ENCODE measurements at regions not wholly inside any gene's neighbourhood (a gene's known extent, or its start where the extent isn't known, plus 50 kb on each side); places are given as distances from the start of the nearest gene placed in this dataset.

- H3K56ac ChIP-seq (ENCODE audit: low read length), result no peak overlapping the region
- no peak overlapping the region for H3K4ac ChIP-seq (ENCODE audit: low read depth, low read length)
- no peaks in the 10 kb centered on the region for H3K79me2 ChIP-seq (ENCODE audit: control insufficient read depth, insufficient read depth, low read length)
- H3K18ac ChIP-seq (ENCODE audit: low read length), result no peak overlapping the region
- no CpG with 5 or more reads among the region's 1 CpG for WGBS (ENCODE audit: extremely low coverage, insufficient coverage, low lambda C conversion rate)
- H2AK5ac ChIP-seq (ENCODE audit: low read length), result no peak overlapping the region
- no peak overlapping the region for H3K23ac ChIP-seq (ENCODE audit: low read length)
- no peak overlapping the region for H3K27ac ChIP-seq (ENCODE audit: low read depth, low read length)
- DNase-seq, result no peak
- H4K8ac ChIP-seq (ENCODE audit: low read depth, low read length), result no peak overlapping the region
- no peak overlapping the region for H2BK120ac ChIP-seq (ENCODE audit: low read depth, low read length)
- H3K79me1 ChIP-seq (ENCODE audit: low read length), result no peaks in the 10 kb centered on the region
- no peak overlapping the region for H2BK5ac ChIP-seq (ENCODE audit: low read length)
- no peaks in the 10 kb centered on the region for H3K27me3 ChIP-seq (ENCODE audit: insufficient read depth, low read length, poor library complexity)
- no peaks in the 10 kb centered on the region for H3K36me3 ChIP-seq (ENCODE audit: control insufficient read depth, insufficient read depth, low read length)
- no peak overlapping the region for H3K4me2 ChIP-seq (ENCODE audit: low read length)
- peaks cover 4% of the 10 kb centered on the region for H3K4me1 ChIP-seq (ENCODE audit: control insufficient read depth, low read depth, low read length)
- H4K5ac ChIP-seq (ENCODE audit: low read length), result no peak overlapping the region
- H3K9ac ChIP-seq (ENCODE audit: low read length), result no peak overlapping the region
- no peak overlapping the region for H2BK15ac ChIP-seq (replicated peaks; ENCODE audit: low read depth)
- no peak overlapping the region for H3K4me3 ChIP-seq (ENCODE audit: low read length)
Observed at GRCh38 chr7:25318047-25318446, 89.8 kb upstream of the NPVF start.

- no peaks in the 10 kb centered on the region for H3K36me3 ChIP-seq (ENCODE audit: control insufficient read depth, insufficient read depth, low read length)
- H2BK5ac ChIP-seq (ENCODE audit: low read length), result no peak overlapping the region
- H3K27ac ChIP-seq (ENCODE audit: low read depth, low read length), result no peak overlapping the region
- H4K8ac ChIP-seq (ENCODE audit: low read depth, low read length), result no peak overlapping the region
- H4K5ac ChIP-seq (ENCODE audit: low read length), result no peak overlapping the region
- H3K56ac ChIP-seq (ENCODE audit: low read length), result no peak overlapping the region
- H3K4ac ChIP-seq (ENCODE audit: low read depth, low read length), result no peak overlapping the region
- no peaks in the 10 kb centered on the region for H3K27me3 ChIP-seq (ENCODE audit: insufficient read depth, low read length, poor library complexity)
- no peaks in the 10 kb centered on the region for H3K79me2 ChIP-seq (ENCODE audit: control insufficient read depth, insufficient read depth, low read length)
- no peak overlapping the region for H2BK15ac ChIP-seq (replicated peaks; ENCODE audit: low read depth)
- DNase-seq, result no peak
- H3K4me2 ChIP-seq (ENCODE audit: low read length), result no peak overlapping the region
- WGBS (ENCODE audit: extremely low coverage, insufficient coverage, low lambda C conversion rate), result no CpG with 5 or more reads among the region's 1 CpG
- H3K18ac ChIP-seq (ENCODE audit: low read length), result no peak overlapping the region
- H3K4me1 ChIP-seq (ENCODE audit: control insufficient read depth, low read depth, low read length), result peaks cover 4% of the 10 kb centered on the region
- H2AK5ac ChIP-seq (ENCODE audit: low read length), result no peak overlapping the region
- H3K9ac ChIP-seq (ENCODE audit: low read length), result no peak overlapping the region
- no peaks in the 10 kb centered on the region for H3K79me1 ChIP-seq (ENCODE audit: low read length)
- no peak overlapping the region for H2BK120ac ChIP-seq (ENCODE audit: low read depth, low read length)
- H3K4me3 ChIP-seq (ENCODE audit: low read length), result no peak overlapping the region
- H3K23ac ChIP-seq (ENCODE audit: low read length), result no peak overlapping the region
Observed at GRCh38 chr7:25319707-25320106, 91.4 kb upstream of the NPVF start.

GRCh38 chr7:25320791-25321190 is 92.5 kb upstream of the NPVF start:
- Histone ChIP-seq H3K27ac (ENCODE audit: low read depth, low read length) (no peak overlapping the region), H2BK15ac (replicated peaks; ENCODE audit: low read depth) (no peak overlapping the region), H2AK5ac (ENCODE audit: low read length) (no peak overlapping the region), H3K27me3 (ENCODE audit: insufficient read depth, low read length, poor library complexity) (no peaks in the 10 kb centered on the region), H4K5ac (ENCODE audit: low read length) (no peak overlapping the region), H3K79me2 (ENCODE audit: control insufficient read depth, insufficient read depth, low read length) (no peaks in the 10 kb centered on the region), H3K18ac (ENCODE audit: low read length) (no peak overlapping the region), H3K4me2 (ENCODE audit: low read length) (no peak overlapping the region), H4K8ac (ENCODE audit: low read depth, low read length) (no peak overlapping the region), H3K4me3 (ENCODE audit: low read length) (no peak overlapping the region), H3K4me1 (ENCODE audit: control insufficient read depth, low read depth, low read length) (peaks cover 4% of the 10 kb centered on the region), H2BK5ac (ENCODE audit: low read length) (no peak overlapping the region), H3K23ac (ENCODE audit: low read length) (no peak overlapping the region), H2BK120ac (ENCODE audit: low read depth, low read length) (no peak overlapping the region), H3K56ac (ENCODE audit: low read length) (no peak overlapping the region), H3K9ac (ENCODE audit: low read length) (no peak overlapping the region), H3K79me1 (ENCODE audit: low read length) (no peaks in the 10 kb centered on the region), H3K4ac (ENCODE audit: low read depth, low read length) (no peak overlapping the region), H3K36me3 (ENCODE audit: control insufficient read depth, insufficient read depth, low read length) (no peaks in the 10 kb centered on the region)
- no peak for DNase-seq
- WGBS (ENCODE audit: extremely low coverage, insufficient coverage, low lambda C conversion rate), result no CpG with 5 or more reads among the region's 2 CpGs

GRCh38 chr7:25321424-25321823 is 93.1 kb upstream of the NPVF start:
- no peak overlapping the region for H3K4me2 ChIP-seq (ENCODE audit: low read length)
- no peak overlapping the region for H3K4me3 ChIP-seq (ENCODE audit: low read length)
- no peaks in the 10 kb centered on the region for H3K27me3 ChIP-seq (ENCODE audit: insufficient read depth, low read length, poor library complexity)
- no peak overlapping the region for H3K9ac ChIP-seq (ENCODE audit: low read length)
- no peaks in the 10 kb centered on the region for H3K36me3 ChIP-seq (ENCODE audit: control insufficient read depth, insufficient read depth, low read length)
- no peak overlapping the region for H3K18ac ChIP-seq (ENCODE audit: low read length)
- no peaks in the 10 kb centered on the region for H3K79me2 ChIP-seq (ENCODE audit: control insufficient read depth, insufficient read depth, low read length)
- no peak overlapping the region for H3K4ac ChIP-seq (ENCODE audit: low read depth, low read length)
- H3K79me1 ChIP-seq (ENCODE audit: low read length), result no peaks in the 10 kb centered on the region
- H2BK120ac ChIP-seq (ENCODE audit: low read depth, low read length), result no peak overlapping the region
- DNase-seq, result no peak
- no peak overlapping the region for H3K27ac ChIP-seq (ENCODE audit: low read depth, low read length)
- no peak overlapping the region for H4K8ac ChIP-seq (ENCODE audit: low read depth, low read length)
- no peak overlapping the region for H3K56ac ChIP-seq (ENCODE audit: low read length)
- H3K4me1 ChIP-seq (ENCODE audit: control insufficient read depth, low read depth, low read length), result peaks cover 4% of the 10 kb centered on the region
- no peak overlapping the region for H2BK15ac ChIP-seq (replicated peaks; ENCODE audit: low read depth)
- H3K23ac ChIP-seq (ENCODE audit: low read length), result no peak overlapping the region
- no peak overlapping the region for H4K5ac ChIP-seq (ENCODE audit: low read length)
- no CpG with 5 or more reads among the region's 5 CpGs for WGBS (ENCODE audit: extremely low coverage, insufficient coverage, low lambda C conversion rate)
- H2BK5ac ChIP-seq (ENCODE audit: low read length), result no peak overlapping the region
- no peak overlapping the region for H2AK5ac ChIP-seq (ENCODE audit: low read length)

GRCh38 chr7:25322473-25322872 is 94.2 kb upstream of the NPVF start:
- H3K27ac ChIP-seq (ENCODE audit: low read depth, low read length), result no peak overlapping the region
- no peak overlapping the region for H3K4me2 ChIP-seq (ENCODE audit: low read length)
- no peak overlapping the region for H3K9ac ChIP-seq (ENCODE audit: low read length)
- H3K27me3 ChIP-seq (ENCODE audit: insufficient read depth, low read length, poor library complexity), result no peaks in the 10 kb centered on the region
- no peak overlapping the region for H2BK15ac ChIP-seq (replicated peaks; ENCODE audit: low read depth)
- H3K36me3 ChIP-seq (ENCODE audit: control insufficient read depth, insufficient read depth, low read length), result no peaks in the 10 kb centered on the region
- no peaks in the 10 kb centered on the region for H3K79me2 ChIP-seq (ENCODE audit: control insufficient read depth, insufficient read depth, low read length)
- no peak overlapping the region for H3K23ac ChIP-seq (ENCODE audit: low read length)
- DNase-seq, result no peak
- H4K5ac ChIP-seq (ENCODE audit: low read length), result no peak overlapping the region
- H2BK120ac ChIP-seq (ENCODE audit: low read depth, low read length), result no peak overlapping the region
- no peak overlapping the region for H3K56ac ChIP-seq (ENCODE audit: low read length)
- WGBS (ENCODE audit: extremely low coverage, insufficient coverage, low lambda C conversion rate), result no CpG with 5 or more reads among the region's 3 CpGs
- no peaks in the 10 kb centered on the region for H3K79me1 ChIP-seq (ENCODE audit: low read length)
- no peak overlapping the region for H2BK5ac ChIP-seq (ENCODE audit: low read length)
- H3K4me3 ChIP-seq (ENCODE audit: low read length), result no peak overlapping the region
- H3K18ac ChIP-seq (ENCODE audit: low read length), result no peak overlapping the region
- H3K4ac ChIP-seq (ENCODE audit: low read depth, low read length), result no peak overlapping the region
- H3K4me1 ChIP-seq (ENCODE audit: control insufficient read depth, low read depth, low read length), result peaks cover 2% of the 10 kb centered on the region
- H2AK5ac ChIP-seq (ENCODE audit: low read length), result no peak overlapping the region
- H4K8ac ChIP-seq (ENCODE audit: low read depth, low read length), result no peak overlapping the region

- Histone ChIP-seq H2BK5ac (ENCODE audit: low read length) (no peak overlapping the region), H4K8ac (ENCODE audit: low read depth, low read length) (no peak overlapping the region), H3K36me3 (ENCODE audit: control insufficient read depth, insufficient read depth, low read length) (no peaks in the 10 kb centered on the region), H3K4me2 (ENCODE audit: low read length) (no peak overlapping the region), H3K23ac (ENCODE audit: low read length) (no peak overlapping the region), H3K27me3 (ENCODE audit: insufficient read depth, low read length, poor library complexity) (no peaks in the 10 kb centered on the region), H3K4ac (ENCODE audit: low read depth, low read length) (no peak overlapping the region), H3K9ac (ENCODE audit: low read length) (no peak overlapping the region), H3K18ac (ENCODE audit: low read length) (no peak overlapping the region), H2BK15ac (replicated peaks; ENCODE audit: low read depth) (no peak overlapping the region), H3K27ac (ENCODE audit: low read depth, low read length) (no peak overlapping the region), H3K56ac (ENCODE audit: low read length) (no peak overlapping the region), H3K79me1 (ENCODE audit: low read length) (no peaks in the 10 kb centered on the region), H2BK120ac (ENCODE audit: low read depth, low read length) (no peak overlapping the region), H2AK5ac (ENCODE audit: low read length) (no peak overlapping the region), H3K4me1 (ENCODE audit: control insufficient read depth, low read depth, low read length) (no peaks in the 10 kb centered on the region), H3K4me3 (ENCODE audit: low read length) (no peak overlapping the region), H3K79me2 (ENCODE audit: control insufficient read depth, insufficient read depth, low read length) (no peaks in the 10 kb centered on the region), H4K5ac (ENCODE audit: low read length) (no peak overlapping the region)
- WGBS (ENCODE audit: extremely low coverage, insufficient coverage, low lambda C conversion rate), result no CpG with 5 or more reads among the region's 2 CpGs
- no peak for DNase-seq
Observed at GRCh38 chr7:25325186-25325757, 97.0 kb upstream of the NPVF start.
